Neural progenitor cell (in vitro differentiated cells): ENCODE measurements at regions not wholly inside any gene's neighbourhood (a gene's known extent, or its start where the extent isn't known, plus 50 kb on each side); places are given as distances from the start of the nearest gene placed in this dataset.
A peak's percentile ranks its signal among the peaks of the same experiment; 100 is the strongest.
"Not testable (repeated sequence)": the region's sequence is repeated elsewhere in the genome, so short reads cannot be mapped to it uniquely, and the experiment has no call there.

Experiments
- DNase-seq: peaks from one replicate; pipeline ENCODE4 v3.0.0-alpha.2; 2016; ENCODE audit warnings: low spot score
- H2AFZ ChIP-seq: fragments of 200-600 bp; sonication (generic); replicated peaks from 2 replicates; pipeline ENCODE4 v1.6.1; 2016; ENCODE audit warnings: antibody characterized with exemption
- H3F3A ChIP-seq: fragments of 200-600 bp; sonication (generic); 2 replicates; pipeline ENCODE4 v1.6.1; 2016; ENCODE audit warnings: antibody characterized with exemption, low read depth
- H3K27ac ChIP-seq: fragments of 200-600 bp; sonication (generic); 2 replicates; pipeline ENCODE4 v1.5.1; 2016; ENCODE audit warnings: mild to moderate bottlenecking
- H3K27me3 ChIP-seq: fragments of 200-600 bp; sonication (generic); 2 replicates; pipeline ENCODE4 v1.6.1; 2016; ENCODE audit warnings: mild to moderate bottlenecking, moderate library complexity
- H3K36me3 ChIP-seq: fragments of 200-600 bp; sonication (generic); 2 replicates; pipeline ENCODE4 v1.5.1; 2016
- H3K4me1 ChIP-seq: fragments of 200-600 bp; sonication (generic); 2 replicates; pipeline ENCODE4 v1.6.1; 2016; ENCODE audit warnings: mixed run types
- H3K4me2 ChIP-seq: fragments of 200-600 bp; sonication (generic); 2 replicates; pipeline ENCODE4 v1.6.1; 2016
- H3K4me3 ChIP-seq: fragments of 200-600 bp; sonication (generic); 2 replicates; pipeline ENCODE4 v1.5.1; 2016
- H3K79me2 ChIP-seq: fragments of 200-600 bp; sonication (generic); 2 replicates; pipeline ENCODE4 v1.6.1; 2016; ENCODE audit warnings: low read depth
- H3K9ac ChIP-seq: fragments of 200-600 bp; sonication (generic); 2 replicates; pipeline ENCODE4 v1.6.1; 2016
- H3K9me3 ChIP-seq: fragments of 200-600 bp; sonication (generic); 2 replicates; pipeline ENCODE4 v1.5.1; 2016; ENCODE audit warnings: low read depth
- H4K20me1 ChIP-seq: fragments of 200-600 bp; sonication (generic); 2 replicates; pipeline ENCODE4 v1.6.1; 2016; ENCODE audit warnings: low read depth
- H3K27ac Mint-ChIP-seq: 3 replicates; pipeline ENCODE4 v1.8.0; 2021; ENCODE audit warnings: mixed read lengths
- H3K27me3 Mint-ChIP-seq: 2 replicates; pipeline ENCODE4 v1.8.0; 2022; ENCODE audit warnings: low read depth, mild to moderate bottlenecking, inconsistent platforms, moderate library complexity, mixed read lengths; ENCODE audit not compliant: insufficient read depth
- H3K36me3 Mint-ChIP-seq: 3 replicates; pipeline ENCODE4 v1.8.0; 2021; ENCODE audit warnings: mixed read lengths
- H3K4me1 Mint-ChIP-seq: 3 replicates; pipeline ENCODE4 v1.8.0; 2021; ENCODE audit warnings: mixed read lengths
- H3K4me3 Mint-ChIP-seq: 3 replicates; pipeline ENCODE4 v1.8.0; 2021; ENCODE audit warnings: mild to moderate bottlenecking, moderate library complexity, mixed read lengths
- H3K9me3 Mint-ChIP-seq: 3 replicates; pipeline ENCODE4 v1.8.0; 2020; ENCODE audit warnings: mixed read lengths
- EZH2 ChIP-seq: fragments of 200-600 bp; sonication (generic); IDR thresholded peaks from 2 replicates; pipeline ENCODE4 v1.6.1; 2017; ENCODE audit warnings: antibody characterized with exemption, mild to moderate bottlenecking, moderate library complexity
- EZH2phosphoT487 ChIP-seq: fragments of 200-600 bp; sonication (generic); IDR thresholded peaks from 2 replicates; pipeline ENCODE4 v1.6.1; 2017; ENCODE audit warnings: antibody characterized with exemption
- TF ChIP-seq, protein P1 (sequence below): fragments of 200-600 bp; sonication (generic); IDR thresholded peaks from 2 replicates; pipeline ENCODE4 v1.5.1; 2017; ENCODE audit warnings: antibody characterized with exemption, mild to moderate bottlenecking

DNA sequence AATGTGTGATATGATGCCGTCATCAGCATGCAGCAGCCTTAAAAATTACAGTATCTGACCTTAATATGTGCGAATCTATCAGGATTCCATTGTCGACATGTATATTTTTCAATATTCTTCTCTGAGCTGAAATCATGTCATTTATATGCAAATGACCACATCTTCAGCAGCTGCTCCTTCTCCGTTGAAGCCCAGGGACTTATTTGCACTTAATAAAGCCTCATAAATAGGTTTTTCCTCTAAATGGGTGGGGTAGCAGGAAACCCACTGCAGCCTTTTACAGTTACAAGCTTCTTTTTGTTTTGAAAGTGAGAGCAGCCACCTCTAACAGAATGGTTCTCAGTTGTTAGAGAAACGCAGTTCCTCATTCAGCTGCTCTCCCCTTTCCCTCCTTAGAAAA lies 178.8 kb upstream of the ZNF644 start:
- H3K9me3 ChIP-seq: no peaks in the 10 kb centered on the region
- H3K27me3 ChIP-seq: no peaks in the 10 kb centered on the region
- no peaks in the 10 kb centered on the region for H3K79me2 ChIP-seq
- no peak overlapping the region for H3K4me3 ChIP-seq
- no peak overlapping the region for H3K9ac ChIP-seq
- Mint-ChIP-seq H3K27ac (no peak overlapping the region), H3K4me1 (peaks cover 2% of the 10 kb centered on the region), H3K36me3 (no peaks in the 10 kb centered on the region), H3K9me3 (no peaks in the 10 kb centered on the region), H3K27me3 (peaks cover 4% of the 10 kb centered on the region), H3K4me3 (no peak overlapping the region)
- TF ChIP-seq EZH2phosphoT487 (no peak), EZH2 (no peak)
- TF ChIP-seq, protein P1, sequence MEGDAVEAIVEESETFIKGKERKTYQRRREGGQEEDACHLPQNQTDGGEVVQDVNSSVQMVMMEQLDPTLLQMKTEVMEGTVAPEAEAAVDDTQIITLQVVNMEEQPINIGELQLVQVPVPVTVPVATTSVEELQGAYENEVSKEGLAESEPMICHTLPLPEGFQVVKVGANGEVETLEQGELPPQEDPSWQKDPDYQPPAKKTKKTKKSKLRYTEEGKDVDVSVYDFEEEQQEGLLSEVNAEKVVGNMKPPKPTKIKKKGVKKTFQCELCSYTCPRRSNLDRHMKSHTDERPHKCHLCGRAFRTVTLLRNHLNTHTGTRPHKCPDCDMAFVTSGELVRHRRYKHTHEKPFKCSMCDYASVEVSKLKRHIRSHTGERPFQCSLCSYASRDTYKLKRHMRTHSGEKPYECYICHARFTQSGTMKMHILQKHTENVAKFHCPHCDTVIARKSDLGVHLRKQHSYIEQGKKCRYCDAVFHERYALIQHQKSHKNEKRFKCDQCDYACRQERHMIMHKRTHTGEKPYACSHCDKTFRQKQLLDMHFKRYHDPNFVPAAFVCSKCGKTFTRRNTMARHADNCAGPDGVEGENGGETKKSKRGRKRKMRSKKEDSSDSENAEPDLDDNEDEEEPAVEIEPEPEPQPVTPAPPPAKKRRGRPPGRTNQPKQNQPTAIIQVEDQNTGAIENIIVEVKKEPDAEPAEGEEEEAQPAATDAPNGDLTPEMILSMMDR: no peak
- H3F3A ChIP-seq: no peaks in the 10 kb centered on the region
- no peak overlapping the region for H3K4me2 ChIP-seq
- DNase-seq: no peak
- no peak overlapping the region for H3K27ac ChIP-seq
- H3K36me3 ChIP-seq: no peaks in the 10 kb centered on the region
- H2AFZ ChIP-seq: no peak overlapping the region
- H4K20me1 ChIP-seq: no peaks in the 10 kb centered on the region
- H3K4me1 ChIP-seq: no peaks in the 10 kb centered on the region

DNA sequence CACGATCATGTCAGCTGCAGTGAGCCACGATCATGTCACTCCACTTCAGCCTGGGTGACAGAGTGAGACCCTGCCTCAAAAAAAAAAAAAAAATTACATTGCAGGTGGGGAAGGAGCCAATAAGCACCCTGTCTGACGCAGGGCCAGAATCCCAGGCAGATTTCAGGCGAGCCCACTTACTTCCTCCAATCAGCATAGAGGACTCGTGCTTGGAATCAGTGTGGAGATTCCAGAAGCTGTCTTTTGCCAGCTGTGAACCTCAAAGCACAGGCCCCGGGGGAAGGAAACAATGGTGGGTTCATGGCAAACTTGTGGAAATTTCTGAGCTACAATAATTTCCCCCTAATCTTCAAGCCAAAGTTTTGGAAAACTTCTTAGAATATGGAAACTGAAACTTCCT lies 178.2 kb upstream of the ZNF644 start:
- DNase-seq: no peak

DNA sequence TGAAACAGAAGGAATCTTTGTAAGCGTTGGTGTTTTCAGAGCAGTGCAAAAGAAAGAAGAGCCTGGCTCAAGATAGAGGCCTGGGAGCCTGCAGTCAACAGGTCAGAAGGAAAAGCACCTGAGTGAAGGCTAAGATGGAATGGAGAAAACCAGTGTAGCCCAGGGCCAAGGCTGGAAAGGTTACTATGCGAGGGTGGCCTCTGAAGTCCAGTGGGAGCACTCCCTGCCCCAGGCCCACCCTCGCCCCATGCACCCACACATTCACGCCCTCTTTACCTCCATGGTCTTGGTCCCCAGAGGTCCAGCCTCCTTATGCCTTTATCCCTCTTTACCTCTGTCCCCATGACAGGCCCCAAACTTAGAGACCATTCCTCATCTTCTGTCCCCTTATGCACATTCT lies 169.2 kb upstream of the ZNF644 start:
- no peaks in the 10 kb centered on the region for H3K4me1 ChIP-seq
- H3K4me3 ChIP-seq: no peak overlapping the region
- H3K27me3 ChIP-seq: no peaks in the 10 kb centered on the region
- H3F3A ChIP-seq: no peaks in the 10 kb centered on the region
- Mint-ChIP-seq H3K36me3 (no peaks in the 10 kb centered on the region), H3K4me1 (no peaks in the 10 kb centered on the region), H3K27me3 (peaks cover 4% of the 10 kb centered on the region), H3K27ac (no peak overlapping the region), H3K9me3 (no peaks in the 10 kb centered on the region), H3K4me3 (no peak overlapping the region)
- DNase-seq: no peak
- no peaks in the 10 kb centered on the region for H3K36me3 ChIP-seq
- H3K79me2 ChIP-seq: no peaks in the 10 kb centered on the region
- H2AFZ ChIP-seq: no peak overlapping the region
- H3K4me2 ChIP-seq: no peak overlapping the region
- no peaks in the 10 kb centered on the region for H3K9me3 ChIP-seq
- no peaks in the 10 kb centered on the region for H4K20me1 ChIP-seq
- no peak overlapping the region for H3K27ac ChIP-seq
- H3K9ac ChIP-seq: no peak overlapping the region
- TF ChIP-seq EZH2phosphoT487 (no peak), EZH2 (no peak)
- TF ChIP-seq, protein P1: no peak

More for the DNA sequence above, 178.2 kb upstream of the ZNF644 start:
- Histone ChIP-seq H3K79me2 (no peaks in the 10 kb centered on the region), H3K4me3 (no peak overlapping the region), H3K27me3 (no peaks in the 10 kb centered on the region), H3K9me3 (no peaks in the 10 kb centered on the region), H3K27ac (no peak overlapping the region), H3F3A (no peaks in the 10 kb centered on the region), H3K36me3 (no peaks in the 10 kb centered on the region), H3K4me2 (no peak overlapping the region), H4K20me1 (no peaks in the 10 kb centered on the region), H3K4me1 (no peaks in the 10 kb centered on the region), H3K9ac (no peak overlapping the region), H2AFZ (peak overlapping the region; percentile 50)
- TF ChIP-seq, protein P1: no peak
- TF ChIP-seq EZH2 (no peak), EZH2phosphoT487 (no peak)
- Mint-ChIP-seq H3K27me3 (peaks cover 4% of the 10 kb centered on the region), H3K4me3 (no peak overlapping the region), H3K27ac (no peak overlapping the region), H3K9me3 (no peaks in the 10 kb centered on the region), H3K4me1 (peaks cover 2% of the 10 kb centered on the region), H3K36me3 (no peaks in the 10 kb centered on the region)

DNA sequence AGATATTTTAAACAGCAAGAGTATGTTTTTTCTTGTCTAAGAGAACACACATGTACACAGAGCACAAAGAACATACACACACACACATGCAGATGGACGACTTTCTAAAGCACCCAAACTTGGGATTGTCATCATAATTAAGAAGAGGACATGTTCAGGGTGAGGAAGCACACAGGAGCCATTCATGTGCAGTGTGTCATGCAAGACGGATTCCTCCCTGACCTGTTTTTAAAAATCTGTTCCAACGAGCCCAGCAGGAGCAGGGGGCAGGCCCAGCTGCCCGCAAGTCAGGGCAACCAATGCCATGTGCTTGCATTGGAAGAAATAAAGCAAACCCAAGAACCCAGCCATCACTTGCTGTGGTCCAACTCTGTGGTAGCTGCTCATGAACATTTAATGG lies 167.3 kb upstream of the ZNF644 start:
- Mint-ChIP-seq H3K27ac (no peak overlapping the region), H3K27me3 (peaks cover 7% of the 10 kb centered on the region), H3K4me1 (no peaks in the 10 kb centered on the region), H3K36me3 (no peaks in the 10 kb centered on the region), H3K4me3 (no peak overlapping the region), H3K9me3 (peaks cover 7% of the 10 kb centered on the region)
- no peak overlapping the region for H3K27ac ChIP-seq
- no peaks in the 10 kb centered on the region for H3K27me3 ChIP-seq
- H3K36me3 ChIP-seq: no peaks in the 10 kb centered on the region
- no peak overlapping the region for H3K9ac ChIP-seq
- H4K20me1 ChIP-seq: no peaks in the 10 kb centered on the region
- H3K79me2 ChIP-seq: no peaks in the 10 kb centered on the region
- no peak overlapping the region for H2AFZ ChIP-seq
- H3F3A ChIP-seq: no peaks in the 10 kb centered on the region
- no peaks in the 10 kb centered on the region for H3K9me3 ChIP-seq
- TF ChIP-seq, protein P1: no peak
- TF ChIP-seq EZH2phosphoT487 (no peak), EZH2 (no peak)
- DNase-seq: no peak
- no peak overlapping the region for H3K4me3 ChIP-seq
- no peaks in the 10 kb centered on the region for H3K4me1 ChIP-seq
- H3K4me2 ChIP-seq: no peak overlapping the region

DNA sequence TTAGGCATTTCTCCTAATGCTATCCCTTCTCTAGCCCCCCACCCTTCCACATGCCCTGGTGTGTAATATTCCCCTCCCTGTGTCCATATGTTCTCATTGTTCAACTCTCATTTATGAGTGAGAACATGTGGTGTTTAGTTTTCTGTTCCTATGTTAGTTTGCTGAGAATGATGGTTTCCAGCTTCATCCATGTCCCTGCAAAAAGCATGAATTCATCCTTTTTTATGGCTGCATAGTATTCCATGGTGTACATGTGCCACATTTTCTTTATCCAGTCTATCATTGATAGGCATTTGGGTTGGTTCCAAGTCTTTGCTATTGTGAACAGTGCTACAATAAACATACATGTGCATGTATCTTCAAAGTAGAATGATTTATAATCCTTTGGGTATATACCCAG lies 161.0 kb upstream of the ZNF644 start:
- H3K27ac ChIP-seq, H3K79me2 ChIP-seq, H3K36me3 ChIP-seq, H4K20me1 ChIP-seq, H3K27ac Mint-ChIP-seq, DNase-seq, H3F3A ChIP-seq, H2AFZ ChIP-seq, H3K4me3 Mint-ChIP-seq, H3K4me1 Mint-ChIP-seq, H3K36me3 Mint-ChIP-seq, H3K9ac ChIP-seq, H3K4me1 ChIP-seq, H3K4me3 ChIP-seq, H3K9me3 ChIP-seq, H3K27me3 ChIP-seq, H3K27me3 Mint-ChIP-seq, H3K4me2 ChIP-seq: not testable (repeated sequence)
- H3K9me3 Mint-ChIP-seq: peaks cover 11% of the 10 kb centered on the region
